ENCODE measurements at regions not wholly inside any gene's neighbourhood (a gene's known extent, or its start where the extent isn't known, plus 50 kb on each side); places are given as distances from the start of the nearest gene placed in this dataset.

DNA sequence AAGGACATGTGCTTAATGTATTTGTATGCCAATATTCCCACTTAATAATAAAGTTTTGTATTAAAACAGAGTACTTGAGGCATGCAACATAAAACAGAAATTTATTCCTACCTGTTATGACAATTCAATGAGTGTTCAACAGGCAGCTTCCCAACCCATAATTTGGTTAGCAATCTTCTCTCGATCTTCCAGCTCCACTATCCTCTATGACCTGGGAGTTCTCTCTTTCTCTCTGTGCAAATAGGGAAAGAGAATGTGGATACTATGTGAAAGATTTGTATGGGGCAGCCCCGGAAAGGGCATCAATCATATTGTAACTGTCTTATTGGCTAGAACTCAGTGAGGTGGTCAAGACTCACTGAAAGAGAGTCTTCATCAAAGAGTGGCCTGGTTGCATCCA lies 644.9 kb upstream of the PCDH20 start:
- no peaks in the 10 kb centered on the region for H3K9me3 Mint-ChIP-seq
- no peaks in the 10 kb centered on the region for H3K4me1 Mint-ChIP-seq
- peaks cover 2% of the 10 kb centered on the region for H3K27me3 Mint-ChIP-seq (ENCODE audit: low read depth, poor library complexity)
- no peak for DNase-seq
- no peak overlapping the region for H3K27ac Mint-ChIP-seq
- H3K36me3 Mint-ChIP-seq (ENCODE audit: low read depth): no peaks in the 10 kb centered on the region
- TF ChIP-seq, protein P1, sequence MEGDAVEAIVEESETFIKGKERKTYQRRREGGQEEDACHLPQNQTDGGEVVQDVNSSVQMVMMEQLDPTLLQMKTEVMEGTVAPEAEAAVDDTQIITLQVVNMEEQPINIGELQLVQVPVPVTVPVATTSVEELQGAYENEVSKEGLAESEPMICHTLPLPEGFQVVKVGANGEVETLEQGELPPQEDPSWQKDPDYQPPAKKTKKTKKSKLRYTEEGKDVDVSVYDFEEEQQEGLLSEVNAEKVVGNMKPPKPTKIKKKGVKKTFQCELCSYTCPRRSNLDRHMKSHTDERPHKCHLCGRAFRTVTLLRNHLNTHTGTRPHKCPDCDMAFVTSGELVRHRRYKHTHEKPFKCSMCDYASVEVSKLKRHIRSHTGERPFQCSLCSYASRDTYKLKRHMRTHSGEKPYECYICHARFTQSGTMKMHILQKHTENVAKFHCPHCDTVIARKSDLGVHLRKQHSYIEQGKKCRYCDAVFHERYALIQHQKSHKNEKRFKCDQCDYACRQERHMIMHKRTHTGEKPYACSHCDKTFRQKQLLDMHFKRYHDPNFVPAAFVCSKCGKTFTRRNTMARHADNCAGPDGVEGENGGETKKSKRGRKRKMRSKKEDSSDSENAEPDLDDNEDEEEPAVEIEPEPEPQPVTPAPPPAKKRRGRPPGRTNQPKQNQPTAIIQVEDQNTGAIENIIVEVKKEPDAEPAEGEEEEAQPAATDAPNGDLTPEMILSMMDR (IDR thresholded peaks at IDR 0.05): no peak
- no peak overlapping the region for H3K4me3 Mint-ChIP-seq

DNA sequence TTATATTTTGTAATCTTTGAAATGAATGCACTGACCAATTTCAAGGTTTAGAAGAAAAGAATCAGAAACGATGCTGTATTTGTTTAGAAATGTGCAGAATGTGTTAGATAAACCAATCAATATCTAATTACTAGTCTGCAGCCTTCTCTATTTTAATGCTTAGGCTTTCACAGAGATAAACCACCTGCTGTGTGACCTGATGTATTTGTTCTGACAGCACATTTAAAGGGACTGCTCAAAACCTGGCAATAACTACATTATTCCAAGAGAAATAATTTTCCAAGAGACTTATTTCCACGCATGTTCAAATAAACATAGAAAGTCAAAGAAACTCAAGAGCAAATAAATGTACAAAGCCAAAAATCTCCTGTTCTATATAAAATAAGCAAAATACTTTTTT lies 641.6 kb upstream of the PCDH20 start:
- Mint-ChIP-seq H3K36me3 (ENCODE audit: low read depth) (no peaks in the 10 kb centered on the region), H3K9me3 (peaks cover under 1% of the 10 kb centered on the region), H3K4me1 (no peaks in the 10 kb centered on the region), H3K27me3 (ENCODE audit: low read depth, poor library complexity) (no peaks in the 10 kb centered on the region), H3K27ac (no peak overlapping the region), H3K4me3 (no peak overlapping the region)
- TF ChIP-seq, protein P1 (IDR thresholded peaks at IDR 0.05): no peak
- DNase-seq: no peak

DNA sequence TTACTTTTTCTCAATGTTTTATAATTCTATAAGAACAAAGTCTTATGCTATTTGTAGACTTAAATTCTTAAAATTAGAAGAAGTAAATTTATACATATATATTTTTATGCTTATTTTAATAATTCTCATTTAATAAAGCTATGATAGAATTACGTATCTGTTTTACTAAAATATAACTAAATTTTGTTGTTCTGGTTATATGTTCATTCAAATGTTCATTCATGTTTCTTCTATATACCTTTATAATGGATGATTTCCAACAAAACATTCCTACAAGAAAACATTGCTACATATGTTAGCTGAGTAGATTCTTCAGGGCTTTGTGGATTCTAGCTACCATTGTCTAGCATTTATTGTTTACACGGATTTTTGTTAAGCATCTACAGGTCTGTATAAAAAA lies 634.3 kb upstream of the PCDH20 start:
- Mint-ChIP-seq H3K27me3 (ENCODE audit: low read depth, poor library complexity) (no peaks in the 10 kb centered on the region), H3K9me3 (peaks cover 7% of the 10 kb centered on the region), H3K27ac (no peak overlapping the region), H3K36me3 (ENCODE audit: low read depth) (no peaks in the 10 kb centered on the region), H3K4me1 (no peaks in the 10 kb centered on the region), H3K4me3 (no peak overlapping the region)
- DNase-seq: no peak
- TF ChIP-seq, protein P1 (IDR thresholded peaks at IDR 0.05): no peak

DNA sequence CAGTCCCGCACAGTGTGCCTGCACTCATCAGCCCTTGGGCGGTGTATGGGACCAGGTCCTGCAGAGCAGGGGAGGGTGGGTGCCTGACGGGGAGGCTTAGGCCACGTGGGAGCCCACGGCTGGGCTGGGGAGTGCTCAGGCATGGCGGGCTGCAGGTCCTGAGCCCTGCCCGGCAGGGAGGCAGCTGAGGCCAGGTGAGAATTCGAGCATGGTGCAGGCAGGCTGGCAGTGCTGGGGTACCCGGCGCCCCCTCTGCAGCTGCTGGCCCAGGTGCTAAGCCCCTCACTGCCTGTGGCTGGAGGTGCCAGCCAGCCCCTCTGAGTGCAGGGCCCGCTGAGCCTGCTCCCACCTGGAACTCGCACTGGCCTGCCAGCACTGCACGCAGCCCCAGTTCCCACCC lies 630.9 kb upstream of the PCDH20 start:
- H3K36me3 Mint-ChIP-seq (ENCODE audit: low read depth): no peaks in the 10 kb centered on the region
- no peak overlapping the region for H3K27ac Mint-ChIP-seq
- no peak overlapping the region for H3K4me3 Mint-ChIP-seq

DNA sequence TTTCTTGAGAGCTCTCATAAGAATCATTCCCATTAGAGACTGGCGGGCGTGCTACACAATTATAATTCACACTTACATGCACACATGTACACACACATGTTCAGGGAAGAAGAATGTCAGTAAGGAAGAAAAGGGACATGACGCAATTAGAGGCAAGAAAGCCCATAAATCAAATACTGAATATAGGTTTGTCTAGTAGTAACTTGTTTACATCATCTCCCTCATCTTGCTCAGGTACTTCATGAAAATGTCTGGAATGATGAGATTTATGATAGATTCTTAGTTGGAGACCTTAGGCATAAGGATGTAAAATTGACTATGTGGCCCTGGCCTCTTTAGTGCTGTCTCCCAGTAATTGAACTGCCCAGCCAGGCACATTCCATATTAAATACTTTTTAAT lies 628.0 kb upstream of the PCDH20 start:
- Mint-ChIP-seq H3K27ac (no peak overlapping the region), H3K4me3 (no peak overlapping the region), H3K4me1 (no peaks in the 10 kb centered on the region), H3K36me3 (ENCODE audit: low read depth) (no peaks in the 10 kb centered on the region), H3K27me3 (ENCODE audit: low read depth, poor library complexity) (no peaks in the 10 kb centered on the region), H3K9me3 (peaks cover 3% of the 10 kb centered on the region)
- TF ChIP-seq, protein P1 (IDR thresholded peaks at IDR 0.05): no peak
- no peak for DNase-seq

More for the DNA sequence above, 630.9 kb upstream of the PCDH20 start:
- no peak for DNase-seq
- Mint-ChIP-seq H3K27me3 (ENCODE audit: low read depth, poor library complexity) (no peaks in the 10 kb centered on the region), H3K9me3 (peaks cover 3% of the 10 kb centered on the region), H3K4me1 (no peaks in the 10 kb centered on the region)
- TF ChIP-seq, protein P1 (IDR thresholded peaks at IDR 0.05): no peak

DNA sequence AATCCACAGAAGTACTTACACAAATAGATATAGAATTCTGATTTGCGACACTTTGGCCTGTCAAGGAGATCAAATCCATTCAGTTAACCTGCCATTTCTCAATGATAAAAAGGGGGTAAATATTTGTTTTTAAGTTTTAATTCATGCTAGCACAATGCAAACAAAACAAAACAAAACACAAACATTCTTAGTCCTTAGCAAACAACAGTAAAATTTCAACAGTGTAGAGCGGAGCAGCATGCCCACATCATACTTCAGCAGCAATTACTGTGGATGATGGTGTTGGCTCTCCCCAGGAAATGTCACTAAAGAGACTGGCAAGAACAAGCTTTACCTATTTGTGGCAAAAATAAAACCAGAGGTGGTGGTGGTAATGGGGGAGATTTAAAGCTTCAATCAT lies 625.2 kb upstream of the PCDH20 start:
- Mint-ChIP-seq H3K9me3 (no peaks in the 10 kb centered on the region), H3K27me3 (ENCODE audit: low read depth, poor library complexity) (no peaks in the 10 kb centered on the region), H3K4me3 (no peak overlapping the region), H3K27ac (no peak overlapping the region), H3K36me3 (ENCODE audit: low read depth) (no peaks in the 10 kb centered on the region), H3K4me1 (no peaks in the 10 kb centered on the region)
- no peak for DNase-seq
- TF ChIP-seq, protein P1 (IDR thresholded peaks at IDR 0.05): no peak
